ENCODE measurements at regions not wholly inside any gene's neighbourhood (a gene's known extent, or its start where the extent isn't known, plus 50 kb on each side); places are given as distances from the start of the nearest gene placed in this dataset.

GRCh38 chr10:43759216-43759615, 110.5 kb upstream of the ZNF32 start:
- Mint-ChIP-seq H3K4me1 (ENCODE audit: low read depth, unreplicated experiment) (no peaks in the 10 kb centered on the region), H3K27ac (ENCODE audit: unreplicated experiment) (no peak overlapping the region), H3K27me3 (ENCODE audit: unreplicated experiment) (no peaks in the 10 kb centered on the region), H3K36me3 (ENCODE audit: insufficient read depth, unreplicated experiment) (no peaks in the 10 kb centered on the region), H3K4me3 (ENCODE audit: low read depth, unreplicated experiment) (no peak overlapping the region), H3K9me3 (ENCODE audit: low read depth, unreplicated experiment) (peaks cover 5% of the 10 kb centered on the region)
- TF ChIP-seq CTCF (IDR thresholded peaks at IDR 0.05; ENCODE audit: unreplicated experiment) = no peak
- CTCF ChIA-PET = no interaction called here
- no TSS peak for BruUV-seq (replicated peaks)
- no peak for DNase-seq
- intact Hi-C loops (cut with micrococcal nuclease; ENCODE audit: unreplicated experiment) = no loop called here

GRCh38 chr10:43756341-43756740, 107.7 kb upstream of the ZNF32 start:
- Mint-ChIP-seq H3K9me3 (ENCODE audit: low read depth, unreplicated experiment) (peaks cover 2% of the 10 kb centered on the region), H3K27me3 (ENCODE audit: unreplicated experiment) (no peaks in the 10 kb centered on the region), H3K4me3 (ENCODE audit: low read depth, unreplicated experiment) (no peak overlapping the region), H3K36me3 (ENCODE audit: insufficient read depth, unreplicated experiment) (no peaks in the 10 kb centered on the region), H3K4me1 (ENCODE audit: low read depth, unreplicated experiment) (no peaks in the 10 kb centered on the region), H3K27ac (ENCODE audit: unreplicated experiment) (no peak overlapping the region)
- CTCF ChIA-PET = no interaction called here
- intact Hi-C loops (cut with micrococcal nuclease; ENCODE audit: unreplicated experiment) = no loop called here
- no TSS peak for BruUV-seq (replicated peaks)
- DNase-seq = no peak
- TF ChIP-seq CTCF (IDR thresholded peaks at IDR 0.05; ENCODE audit: unreplicated experiment) = no peak

GRCh38 chr10:43754569-43755260, 106.0 kb upstream of the ZNF32 start:
- peaks cover 5% of the 10 kb centered on the region for H3K27me3 Mint-ChIP-seq (ENCODE audit: unreplicated experiment)
- no peak overlapping the region for H3K27ac Mint-ChIP-seq (ENCODE audit: unreplicated experiment)
- no peaks in the 10 kb centered on the region for H3K4me1 Mint-ChIP-seq (ENCODE audit: low read depth, unreplicated experiment)
- intact Hi-C loops (cut with micrococcal nuclease; ENCODE audit: unreplicated experiment) = no loop called here
- DNase-seq = no peak
- peaks cover 2% of the 10 kb centered on the region for H3K9me3 Mint-ChIP-seq (ENCODE audit: low read depth, unreplicated experiment)
- BruUV-seq (replicated peaks) = no TSS peak
- H3K4me3 Mint-ChIP-seq (ENCODE audit: low read depth, unreplicated experiment) = no peak overlapping the region
- CTCF ChIA-PET = interaction anchor here (0.7 kb wide), 1 partner anchor 13 kb away, joined by 4 read pairs; no protein-coding TSS in a partner anchor
- TF ChIP-seq CTCF (IDR thresholded peaks at IDR 0.05; ENCODE audit: unreplicated experiment) = no peak
- no peaks in the 10 kb centered on the region for H3K36me3 Mint-ChIP-seq (ENCODE audit: insufficient read depth, unreplicated experiment)

- H3K9me3 Mint-ChIP-seq (ENCODE audit: low read depth, unreplicated experiment) = peaks cover 2% of the 10 kb centered on the region
- CTCF ChIA-PET = no interaction called here
- peaks cover 16% of the 10 kb centered on the region for H3K27me3 Mint-ChIP-seq (ENCODE audit: unreplicated experiment)
- intact Hi-C loops (cut with micrococcal nuclease; ENCODE audit: unreplicated experiment) = no loop called here
- no peak for DNase-seq
- no peaks in the 10 kb centered on the region for H3K4me1 Mint-ChIP-seq (ENCODE audit: low read depth, unreplicated experiment)
- TF ChIP-seq CTCF (IDR thresholded peaks at IDR 0.05; ENCODE audit: unreplicated experiment) = no peak
- H3K27ac Mint-ChIP-seq (ENCODE audit: unreplicated experiment) = no peak overlapping the region
- no peak overlapping the region for H3K4me3 Mint-ChIP-seq (ENCODE audit: low read depth, unreplicated experiment)
- H3K36me3 Mint-ChIP-seq (ENCODE audit: insufficient read depth, unreplicated experiment) = no peaks in the 10 kb centered on the region
- BruUV-seq (replicated peaks) = no TSS peak
These were observed 104.8 kb upstream of the ZNF32 start for GRCh38 chr10:43753397-43754061.

Data from Calu3 (cell line).